ENCODE measurements at regions not wholly inside any gene's neighbourhood (a gene's known extent, or its start where the extent isn't known, plus 50 kb on each side); places are given as distances from the start of the nearest gene placed in this dataset.

GRCh38 chr2:100716581-100716980 is 103.4 kb upstream of the NPAS2 start:
- ChIA-PET POLR2A (no interaction called here), CTCF (no interaction called here)
- DNase-seq (ENCODE audit: extremely low spot score): no peak
- TF ChIP-seq NFRKB (IDR thresholded peaks at IDR 0.05) (no peak), TARDBP (IDR thresholded peaks at IDR 0.05) (no peak), SP1 (IDR thresholded peaks at IDR 0.05) (no peak), FOXM1 (IDR thresholded peaks at IDR 0.05; ENCODE audit: borderline replicate concordance) (no peak), ZNF384 (IDR thresholded peaks at IDR 0.05) (no peak), CTBP1 (IDR thresholded peaks at IDR 0.05; ENCODE audit: borderline replicate concordance) (no peak)

- ChIA-PET POLR2A (no interaction called here), CTCF (no interaction called here)
- TF ChIP-seq BHLHE40 (IDR thresholded peaks at IDR 0.05; ENCODE audit: borderline replicate concordance) (no peak), FOXM1 (IDR thresholded peaks at IDR 0.05; ENCODE audit: borderline replicate concordance) (no peak), ELF4 (IDR thresholded peaks at IDR 0.05) (no peak), HDGF (IDR thresholded peaks at IDR 0.05; ENCODE audit: borderline replicate concordance) (no peak), FOXK2 (IDR thresholded peaks at IDR 0.05) (no peak), ARNT (IDR thresholded peaks at IDR 0.05) (no peak), PKNOX1 (IDR thresholded peaks at IDR 0.05) (no peak), SP1 (IDR thresholded peaks at IDR 0.05) (no peak), LEF1 (IDR thresholded peaks at IDR 0.05; ENCODE audit: borderline replicate concordance) (no peak), NFRKB (IDR thresholded peaks at IDR 0.05) (no peak), TARDBP (IDR thresholded peaks at IDR 0.05) (no peak), CTBP1 (IDR thresholded peaks at IDR 0.05; ENCODE audit: borderline replicate concordance) (no peak), ZNF384 (IDR thresholded peaks at IDR 0.05) (no peak), L3MBTL2 (conservative IDR thresholded peaks at IDR 0.05) (no peak), FOXA1 (IDR thresholded peaks at IDR 0.05) (no peak), SUZ12 (IDR thresholded peaks at IDR 0.05) (no peak)
Measured at GRCh38 chr2:100718065-100718629, 101.8 kb upstream of the NPAS2 start.

GRCh38 chr2:100720445-100720844 is 99.5 kb upstream of the NPAS2 start:
- no peak for DNase-seq (ENCODE audit: extremely low spot score)
- TF ChIP-seq FOXM1 (IDR thresholded peaks at IDR 0.05; ENCODE audit: borderline replicate concordance) (no peak), HDGF (IDR thresholded peaks at IDR 0.05; ENCODE audit: borderline replicate concordance) (no peak), CTBP1 (IDR thresholded peaks at IDR 0.05; ENCODE audit: borderline replicate concordance) (no peak), L3MBTL2 (conservative IDR thresholded peaks at IDR 0.05) (no peak), ARNT (IDR thresholded peaks at IDR 0.05) (no peak), SUZ12 (IDR thresholded peaks at IDR 0.05) (no peak), TARDBP (IDR thresholded peaks at IDR 0.05) (no peak), FOXK2 (IDR thresholded peaks at IDR 0.05) (no peak), NFRKB (IDR thresholded peaks at IDR 0.05) (no peak), PKNOX1 (IDR thresholded peaks at IDR 0.05) (no peak), FOXA1 (IDR thresholded peaks at IDR 0.05) (no peak), SP1 (IDR thresholded peaks at IDR 0.05) (no peak), ELF4 (IDR thresholded peaks at IDR 0.05) (no peak), ZNF384 (IDR thresholded peaks at IDR 0.05) (no peak), BHLHE40 (IDR thresholded peaks at IDR 0.05; ENCODE audit: borderline replicate concordance) (no peak), LEF1 (IDR thresholded peaks at IDR 0.05; ENCODE audit: borderline replicate concordance) (no peak)
- POLR2A ChIA-PET: no interaction called here
- CTCF ChIA-PET: interaction anchor here (0.7 kb wide), 1 partner anchor 110 kb away, joined by 3 read pairs; no protein-coding TSS in a partner anchor

More at GRCh38 chr2:100718065-100718629, 101.8 kb upstream of the NPAS2 start:
- no peak for DNase-seq (ENCODE audit: extremely low spot score)

GRCh38 chr2:100721693-100722092 is 98.2 kb upstream of the NPAS2 start:
- ChIA-PET POLR2A (no interaction called here), CTCF (no interaction called here)
- no peak for DNase-seq (ENCODE audit: extremely low spot score)
- TF ChIP-seq SUZ12 (IDR thresholded peaks at IDR 0.05) (no peak), ELF4 (IDR thresholded peaks at IDR 0.05) (no peak), PKNOX1 (IDR thresholded peaks at IDR 0.05) (no peak), L3MBTL2 (conservative IDR thresholded peaks at IDR 0.05) (no peak), CTBP1 (IDR thresholded peaks at IDR 0.05; ENCODE audit: borderline replicate concordance) (no peak)

- DNase-seq (ENCODE audit: extremely low spot score): no peak
- ChIA-PET POLR2A (no interaction called here), CTCF (no interaction called here)
- TF ChIP-seq FOXK2 (IDR thresholded peaks at IDR 0.05) (no peak), BHLHE40 (IDR thresholded peaks at IDR 0.05; ENCODE audit: borderline replicate concordance) (no peak), FOXA1 (IDR thresholded peaks at IDR 0.05) (no peak), PKNOX1 (IDR thresholded peaks at IDR 0.05) (no peak), NFRKB (IDR thresholded peaks at IDR 0.05) (no peak), L3MBTL2 (conservative IDR thresholded peaks at IDR 0.05) (no peak), ZNF384 (IDR thresholded peaks at IDR 0.05) (no peak), SP1 (IDR thresholded peaks at IDR 0.05) (no peak)
Measured at GRCh38 chr2:100722125-100722524, 97.8 kb upstream of the NPAS2 start.

- ChIA-PET POLR2A (no interaction called here), CTCF (no interaction called here)
- TF ChIP-seq CTBP1 (IDR thresholded peaks at IDR 0.05; ENCODE audit: borderline replicate concordance) (no peak), LEF1 (IDR thresholded peaks at IDR 0.05; ENCODE audit: borderline replicate concordance) (no peak), SP1 (IDR thresholded peaks at IDR 0.05) (no peak), ELF4 (IDR thresholded peaks at IDR 0.05) (no peak), ARNT (IDR thresholded peaks at IDR 0.05) (no peak), BHLHE40 (IDR thresholded peaks at IDR 0.05; ENCODE audit: borderline replicate concordance) (no peak), ZNF384 (IDR thresholded peaks at IDR 0.05) (no peak), FOXK2 (IDR thresholded peaks at IDR 0.05) (no peak), PKNOX1 (IDR thresholded peaks at IDR 0.05) (no peak), NFRKB (IDR thresholded peaks at IDR 0.05) (no peak), FOXM1 (IDR thresholded peaks at IDR 0.05; ENCODE audit: borderline replicate concordance) (no peak), HDGF (IDR thresholded peaks at IDR 0.05; ENCODE audit: borderline replicate concordance) (no peak), TARDBP (IDR thresholded peaks at IDR 0.05) (no peak), L3MBTL2 (conservative IDR thresholded peaks at IDR 0.05) (no peak), FOXA1 (IDR thresholded peaks at IDR 0.05) (no peak), SUZ12 (IDR thresholded peaks at IDR 0.05) (no peak)
- no peak for DNase-seq (ENCODE audit: extremely low spot score)
Measured at GRCh38 chr2:100726866-100727265, 93.1 kb upstream of the NPAS2 start.
